ENCODE measurements at regions not wholly inside any gene's neighbourhood (a gene's known extent, or its start where the extent isn't known, plus 50 kb on each side); places are given as distances from the start of the nearest gene placed in this dataset.

GRCh38 chr1:235002706-235003300, 125.8 kb downstream of the TOMM20 start:
- Histone ChIP-seq H3K4me2 (ENCODE audit: low read depth, low read length, poor library complexity, severe bottlenecking) (peak overlapping the region; percentile 53), H3K79me2 (ENCODE audit: low read length) (no peaks in the 10 kb centered on the region), H3K4me1 (ENCODE audit: low read length) (peaks cover 53% of the 10 kb centered on the region), H3K27ac (ENCODE audit: low read length) (peak overlapping the region; percentile 90), H3K9me2 (replicated peaks; ENCODE audit: insufficient read depth, low read length) (no peaks in the 10 kb centered on the region), H3K4me3 (ENCODE audit: low read length) (peak overlapping the region; percentile 0; the same call in 1 of the 2 replicates), H4K20me1 (ENCODE audit: insufficient read depth, low read depth, low read length) (no peaks in the 10 kb centered on the region), H3K9ac (ENCODE audit: low read length) (no peak overlapping the region), H3K9me3 (ENCODE audit: low read length) (no peaks in the 10 kb centered on the region), H3K36me3 (ENCODE audit: insufficient read depth, low read length) (no peaks in the 10 kb centered on the region), H3K27me3 (ENCODE audit: low read length) (no peaks in the 10 kb centered on the region), H2AFZ (ENCODE audit: low read length) (no peak overlapping the region)
- peak; percentile 82 for DNase-seq

GRCh38 chr1:234999513-234999940, 129.1 kb downstream of the TOMM20 start:
- Histone ChIP-seq H3K9ac (ENCODE audit: low read length) (no peak overlapping the region), H2AFZ (ENCODE audit: low read length) (no peak overlapping the region), H3K4me1 (ENCODE audit: low read length) (peaks cover 30% of the 10 kb centered on the region), H4K20me1 (ENCODE audit: insufficient read depth, low read depth, low read length) (no peaks in the 10 kb centered on the region), H3K4me2 (ENCODE audit: low read depth, low read length, poor library complexity, severe bottlenecking) (no peak overlapping the region), H3K4me3 (ENCODE audit: low read length) (no peak overlapping the region), H3K9me2 (replicated peaks; ENCODE audit: insufficient read depth, low read length) (no peaks in the 10 kb centered on the region), H3K9me3 (ENCODE audit: low read length) (no peaks in the 10 kb centered on the region), H3K79me2 (ENCODE audit: low read length) (no peaks in the 10 kb centered on the region), H3K27me3 (ENCODE audit: low read length) (no peaks in the 10 kb centered on the region), H3K27ac (ENCODE audit: low read length) (no peak overlapping the region), H3K36me3 (ENCODE audit: insufficient read depth, low read length) (no peaks in the 10 kb centered on the region)
- no peak for DNase-seq

DNA sequence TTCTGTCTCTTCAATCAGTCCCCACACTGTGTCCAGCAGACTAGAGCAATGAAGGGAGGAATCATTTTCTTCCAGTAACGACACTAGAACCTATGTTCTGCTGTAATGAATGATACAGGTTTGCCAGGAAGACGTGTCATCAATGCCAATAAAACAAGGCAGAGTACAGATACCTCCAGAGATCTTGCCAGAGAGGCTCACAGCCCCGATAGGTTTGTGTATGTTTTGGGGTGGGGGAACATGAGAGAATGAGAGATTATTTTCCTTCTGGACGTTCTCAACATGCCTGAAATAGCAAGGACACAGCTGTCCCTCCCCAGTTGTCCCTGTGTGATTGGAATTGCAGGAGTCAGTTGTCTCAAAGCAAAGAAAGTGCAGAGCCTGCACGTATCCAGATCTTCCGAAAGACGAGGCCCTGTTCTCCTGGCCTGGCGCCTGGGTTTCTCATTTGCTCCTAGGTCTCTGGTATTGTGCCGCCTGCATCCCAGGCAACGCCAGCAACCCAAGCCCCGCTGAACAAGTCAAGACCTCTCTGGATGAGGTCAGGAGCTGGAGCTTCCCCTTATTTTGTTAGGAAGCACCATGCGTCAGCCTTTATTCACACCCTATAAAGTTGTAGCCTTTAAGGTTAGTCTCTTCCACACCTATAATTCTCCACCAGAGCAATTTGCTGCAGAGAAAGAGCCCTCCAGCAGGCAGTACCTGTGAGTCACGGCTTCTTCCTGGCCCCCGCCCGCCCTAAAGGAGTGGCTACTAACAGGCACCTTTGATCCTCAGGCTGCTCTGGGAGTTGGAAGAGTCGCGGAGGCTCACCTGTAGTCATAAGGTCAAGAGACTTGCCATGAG, 130.5 kb downstream of the TOMM20 start:
- no peak overlapping the region for H3K27ac ChIP-seq (ENCODE audit: low read length)
- no peaks in the 10 kb centered on the region for H3K9me3 ChIP-seq (ENCODE audit: low read length)
- peaks cover 16% of the 10 kb centered on the region for H3K4me1 ChIP-seq (ENCODE audit: low read length)
- no peak overlapping the region for H3K9ac ChIP-seq (ENCODE audit: low read length)
- H3K9me2 ChIP-seq (replicated peaks; ENCODE audit: insufficient read depth, low read length), result no peaks in the 10 kb centered on the region
- no peaks in the 10 kb centered on the region for H3K36me3 ChIP-seq (ENCODE audit: insufficient read depth, low read length)
- H3K4me3 ChIP-seq (ENCODE audit: low read length), result no peak overlapping the region
- H3K79me2 ChIP-seq (ENCODE audit: low read length), result no peaks in the 10 kb centered on the region
- H3K27me3 ChIP-seq (ENCODE audit: low read length), result no peaks in the 10 kb centered on the region
- H3K4me2 ChIP-seq (ENCODE audit: low read depth, low read length, poor library complexity, severe bottlenecking), result no peak overlapping the region
- H4K20me1 ChIP-seq (ENCODE audit: insufficient read depth, low read depth, low read length), result no peaks in the 10 kb centered on the region
- H2AFZ ChIP-seq (ENCODE audit: low read length), result no peak overlapping the region
- no peak for DNase-seq

- no peaks in the 10 kb centered on the region for H4K20me1 ChIP-seq (ENCODE audit: insufficient read depth, low read depth, low read length)
- H2AFZ ChIP-seq (ENCODE audit: low read length), result no peak overlapping the region
- DNase-seq, result no peak
These were observed 131.3 kb downstream of the TOMM20 start for GRCh38 chr1:234997201-234997895.

DNA sequence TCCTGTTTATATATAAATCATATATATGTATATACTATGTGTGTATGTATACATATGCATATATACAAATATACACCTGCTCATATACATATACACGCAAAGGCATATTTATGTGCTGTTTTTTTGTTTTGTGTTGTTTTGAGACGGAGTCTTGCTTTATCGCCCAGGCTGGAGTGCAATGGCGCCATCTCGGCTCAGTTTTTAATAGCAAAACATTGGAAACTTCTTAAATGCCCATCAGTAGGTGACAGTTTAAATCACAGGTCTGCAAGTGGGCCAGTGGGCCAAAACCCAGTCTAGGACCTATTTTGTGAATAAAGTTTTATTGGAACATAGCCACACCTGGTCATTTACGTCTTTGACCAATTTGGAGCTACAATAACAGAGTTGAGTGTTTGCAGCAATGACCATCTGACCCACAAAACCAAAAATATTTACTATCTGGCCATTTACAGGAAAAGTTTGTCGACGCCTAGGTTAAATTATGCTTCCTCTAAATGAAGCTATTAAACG, 132.3 kb downstream of the TOMM20 start:
- H2AFZ ChIP-seq (ENCODE audit: low read length), result no peak overlapping the region

More at GRCh38 chr1:234997201-234997895, 131.3 kb downstream of the TOMM20 start:
- H3K27ac ChIP-seq (ENCODE audit: low read length), result no peak overlapping the region
- H3K79me2 ChIP-seq (ENCODE audit: low read length), result no peaks in the 10 kb centered on the region
- H3K27me3 ChIP-seq (ENCODE audit: low read length), result no peaks in the 10 kb centered on the region
- no peak overlapping the region for H3K4me2 ChIP-seq (ENCODE audit: low read depth, low read length, poor library complexity, severe bottlenecking)
- H3K9me3 ChIP-seq (ENCODE audit: low read length), result no peaks in the 10 kb centered on the region
- H3K4me3 ChIP-seq (ENCODE audit: low read length), result no peak overlapping the region
- H3K36me3 ChIP-seq (ENCODE audit: insufficient read depth, low read length), result no peaks in the 10 kb centered on the region
- no peak overlapping the region for H3K9ac ChIP-seq (ENCODE audit: low read length)
- no peaks in the 10 kb centered on the region for H3K9me2 ChIP-seq (replicated peaks; ENCODE audit: insufficient read depth, low read length)
- H3K4me1 ChIP-seq (ENCODE audit: low read length), result peaks cover 9% of the 10 kb centered on the region

DNA sequence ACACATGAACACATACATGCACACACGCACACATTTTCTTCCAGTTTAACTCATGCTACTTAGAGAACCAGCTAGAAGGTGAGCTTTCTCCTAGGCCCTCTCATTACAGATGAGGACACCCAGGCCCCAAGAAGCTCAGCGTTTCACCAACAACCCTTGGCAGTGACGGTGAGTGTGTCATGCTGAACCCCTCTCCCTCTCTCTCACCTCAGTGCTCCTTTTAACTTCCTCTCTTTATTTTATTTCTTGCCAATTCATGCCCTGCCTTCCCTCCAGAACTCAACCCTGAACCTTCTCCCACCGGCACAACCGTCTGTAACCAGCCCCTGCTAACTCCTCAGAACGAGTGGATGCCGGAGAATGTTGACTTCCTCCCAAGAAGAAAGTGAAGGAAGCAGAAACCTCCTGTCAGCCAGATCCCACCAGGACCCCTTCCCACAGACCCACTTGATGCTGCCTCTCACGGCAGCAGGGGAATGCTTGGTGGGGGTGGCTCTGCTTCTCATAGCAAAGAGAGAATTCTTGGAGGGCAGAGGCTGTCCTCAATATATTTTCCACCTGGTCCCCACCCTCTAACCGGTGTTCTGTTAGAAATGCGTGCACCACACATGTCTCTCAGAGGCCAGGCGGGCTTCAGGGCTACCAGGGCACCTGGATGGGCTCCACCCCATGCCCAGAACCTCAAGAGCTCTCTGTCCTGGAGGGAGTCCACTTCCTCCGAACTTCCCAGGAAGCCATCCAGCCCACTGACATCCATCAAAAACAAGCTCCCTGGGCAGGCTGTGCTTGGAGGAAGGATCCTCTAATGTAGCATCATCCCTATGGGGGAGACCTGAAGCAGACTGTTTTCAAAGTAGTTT, 134.0 kb downstream of the TOMM20 start:
- H2AFZ ChIP-seq (ENCODE audit: low read length), result no peak overlapping the region
- no peak overlapping the region for H3K27ac ChIP-seq (ENCODE audit: low read length)
- no peaks in the 10 kb centered on the region for H3K27me3 ChIP-seq (ENCODE audit: low read length)
- H3K9ac ChIP-seq (ENCODE audit: low read length), result no peak overlapping the region
- no peak overlapping the region for H3K4me3 ChIP-seq (ENCODE audit: low read length)
- no peaks in the 10 kb centered on the region for H4K20me1 ChIP-seq (ENCODE audit: insufficient read depth, low read depth, low read length)
- no peak for DNase-seq
- no peaks in the 10 kb centered on the region for H3K9me2 ChIP-seq (replicated peaks; ENCODE audit: insufficient read depth, low read length)
- H3K4me2 ChIP-seq (ENCODE audit: low read depth, low read length, poor library complexity, severe bottlenecking), result no peak overlapping the region
- no peaks in the 10 kb centered on the region for H3K9me3 ChIP-seq (ENCODE audit: low read length)
- H3K4me1 ChIP-seq (ENCODE audit: low read length), result no peaks in the 10 kb centered on the region
- H3K79me2 ChIP-seq (ENCODE audit: low read length), result no peaks in the 10 kb centered on the region
- H3K36me3 ChIP-seq (ENCODE audit: insufficient read depth, low read length), result no peaks in the 10 kb centered on the region

More for the DNA sequence above, 132.3 kb downstream of the TOMM20 start:
- H4K20me1 ChIP-seq (ENCODE audit: insufficient read depth, low read depth, low read length), result no peaks in the 10 kb centered on the region
- no peaks in the 10 kb centered on the region for H3K79me2 ChIP-seq (ENCODE audit: low read length)
- H3K4me2 ChIP-seq (ENCODE audit: low read depth, low read length, poor library complexity, severe bottlenecking), result no peak overlapping the region
- H3K4me1 ChIP-seq (ENCODE audit: low read length), result peaks cover 3% of the 10 kb centered on the region
- no peaks in the 10 kb centered on the region for H3K9me2 ChIP-seq (replicated peaks; ENCODE audit: insufficient read depth, low read length)
- no peak for DNase-seq
- H3K9ac ChIP-seq (ENCODE audit: low read length), result no peak overlapping the region
- H3K9me3 ChIP-seq (ENCODE audit: low read length), result no peaks in the 10 kb centered on the region
- H3K4me3 ChIP-seq (ENCODE audit: low read length), result no peak overlapping the region
- H3K27ac ChIP-seq (ENCODE audit: low read length), result no peak overlapping the region
- no peaks in the 10 kb centered on the region for H3K36me3 ChIP-seq (ENCODE audit: insufficient read depth, low read length)
- H3K27me3 ChIP-seq (ENCODE audit: low read length), result no peaks in the 10 kb centered on the region

DNA sequence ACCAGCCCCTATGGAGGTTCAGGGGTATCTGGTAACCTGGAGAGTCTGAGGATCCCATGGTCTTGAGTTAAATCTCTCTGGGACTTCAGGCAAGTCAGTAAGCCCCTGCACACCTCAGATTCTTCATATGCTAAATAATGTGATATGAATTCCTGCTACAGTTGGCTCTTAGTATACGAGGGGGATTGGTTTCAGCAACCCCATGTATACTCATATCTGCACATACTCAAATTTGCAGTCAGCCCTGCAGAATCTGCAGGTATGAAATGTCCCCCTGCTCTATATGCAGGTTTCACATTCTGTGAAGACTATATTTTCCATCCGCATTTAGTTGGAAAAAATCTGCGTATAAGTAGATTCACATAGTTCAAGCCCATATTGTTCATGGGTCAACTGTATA, 136.6 kb downstream of the TOMM20 start:
- no peaks in the 10 kb centered on the region for H3K9me3 ChIP-seq (ENCODE audit: low read length)
- no peak overlapping the region for H3K4me2 ChIP-seq (ENCODE audit: low read depth, low read length, poor library complexity, severe bottlenecking)
- no peaks in the 10 kb centered on the region for H3K79me2 ChIP-seq (ENCODE audit: low read length)
- H3K27me3 ChIP-seq (ENCODE audit: low read length), result no peaks in the 10 kb centered on the region
- no peak overlapping the region for H3K9ac ChIP-seq (ENCODE audit: low read length)
- no peak overlapping the region for H3K4me3 ChIP-seq (ENCODE audit: low read length)
- no peaks in the 10 kb centered on the region for H3K36me3 ChIP-seq (ENCODE audit: insufficient read depth, low read length)
- no peaks in the 10 kb centered on the region for H4K20me1 ChIP-seq (ENCODE audit: insufficient read depth, low read depth, low read length)
- no peaks in the 10 kb centered on the region for H3K4me1 ChIP-seq (ENCODE audit: low read length)
- no peaks in the 10 kb centered on the region for H3K9me2 ChIP-seq (replicated peaks; ENCODE audit: insufficient read depth, low read length)
- no peak overlapping the region for H2AFZ ChIP-seq (ENCODE audit: low read length)
- DNase-seq, result no peak
- no peak overlapping the region for H3K27ac ChIP-seq (ENCODE audit: low read length)

Data from Karpas-422 (cell line).